Erythroblast (primary cell): ENCODE measurements at regions not wholly inside any gene's neighbourhood (a gene's known extent, or its start where the extent isn't known, plus 50 kb on each side); places are given as distances from the start of the nearest gene placed in this dataset.
A peak's percentile ranks its signal among the peaks of the same experiment; 100 is the strongest.
"Not testable (repeated sequence)": the region's sequence is repeated elsewhere in the genome, so short reads cannot be mapped to it uniquely, and the experiment has no call there.

ENCODE experiments used
- DNase-seq, 2 experiments: peaks; one replicate each; lab custom pipeline; 2025; lab: John Stamatoyannopoulos, UW
- GATA1 ChIP-seq: IDR thresholded peaks from 2 replicates; pipeline ENCODE4 v1.6.1; 2011; ENCODE audit warnings: low read depth, mild to moderate bottlenecking, control low read depth, low read length, moderate library complexity
- POLR2A ChIP-seq: IDR thresholded peaks from 2 replicates; pipeline ENCODE4 v1.6.1; 2011; ENCODE audit warnings: mild to moderate bottlenecking, low read length

- no peak for TF ChIP-seq POLR2A
- no peak for TF ChIP-seq GATA1
- no peak for DNase-seq
Observed at GRCh38 chr4:103449296-103450023, 251.3 kb upstream of the CENPE start.

GRCh38 chr4:103445377-103445776 lies 247.2 kb upstream of the CENPE start:
- DNase-seq, result no peak
- no peak for TF ChIP-seq GATA1
- no peak for TF ChIP-seq POLR2A

- no peak for DNase-seq
- TF ChIP-seq GATA1 (no peak), POLR2A (no peak)
Observed at GRCh38 chr4:103443324-103443723, 245.2 kb upstream of the CENPE start.

GRCh38 chr4:103429283-103429682 lies 231.1 kb upstream of the CENPE start:
- TF ChIP-seq POLR2A, result no peak
- DNase-seq, result peak in 1 of 2 experiments; percentile 2

- no peak for TF ChIP-seq POLR2A
- no peak for TF ChIP-seq GATA1
- DNase-seq, result no peak
Observed at GRCh38 chr4:103425406-103425805, 227.3 kb upstream of the CENPE start.

GRCh38 chr4:103424853-103425252 lies 226.7 kb upstream of the CENPE start:
- DNase-seq, result no peak
- TF ChIP-seq GATA1, result no peak
- no peak for TF ChIP-seq POLR2A

- DNase-seq, result no peak
- TF ChIP-seq POLR2A, result no peak
- TF ChIP-seq GATA1, result no peak
Observed at GRCh38 chr4:103423261-103423660, 225.1 kb upstream of the CENPE start.

GRCh38 chr4:103422467-103423219 lies 224.5 kb upstream of the CENPE start:
- no peak for TF ChIP-seq GATA1
- TF ChIP-seq POLR2A, result no peak
- DNase-seq, result no peak

GRCh38 chr4:103415801-103416200 lies 217.7 kb upstream of the CENPE start:
- DNase-seq, result no peak
- no peak for TF ChIP-seq POLR2A
- TF ChIP-seq GATA1, result no peak

GRCh38 chr4:103412646-103413045 lies 214.5 kb upstream of the CENPE start:
- not testable (repeated sequence) for DNase-seq

GRCh38 chr4:103410386-103410785 lies 212.2 kb upstream of the CENPE start:
- DNase-seq, result no peak
- TF ChIP-seq POLR2A (no peak), GATA1 (no peak)

GRCh38 chr4:103405415-103405814 lies 207.3 kb upstream of the CENPE start:
- TF ChIP-seq POLR2A (no peak), GATA1 (no peak)
- DNase-seq, result no peak

- no peak for TF ChIP-seq GATA1
- TF ChIP-seq POLR2A, result no peak
- no peak for DNase-seq
Observed at GRCh38 chr4:103403619-103404018, 205.5 kb upstream of the CENPE start.

GRCh38 chr4:103402198-103402597 lies 204.1 kb upstream of the CENPE start:
- TF ChIP-seq POLR2A (no peak), GATA1 (no peak)
- DNase-seq, result no peak

- no peak for DNase-seq
- no peak for TF ChIP-seq POLR2A
- TF ChIP-seq GATA1, result no peak
Observed at GRCh38 chr4:103400405-103400804, 202.3 kb upstream of the CENPE start.
